Loucy (cell line): ENCODE measurements at regions not wholly inside any gene's neighbourhood (a gene's known extent, or its start where the extent isn't known, plus 50 kb on each side); places are given as distances from the start of the nearest gene placed in this dataset.

ENCODE experiments used
- EZH2phosphoT487 ChIP-seq: fragments of 200-600 bp; IDR thresholded peaks from 2 replicates; pipeline ENCODE4 v1.6.1; 2018; ENCODE audit warnings: antibody characterized with exemption, mild to moderate bottlenecking, moderate library complexity, borderline replicate concordance
- TF ChIP-seq, protein P1 (sequence below): fragments of 200-600 bp; sonication (generic); conservative IDR thresholded peaks from 2 replicates; pipeline ENCODE4 v1.5.1; 2014; ENCODE audit warnings: mild to moderate bottlenecking, antibody characterized with exemption, low read length

- TF ChIP-seq, protein P1, sequence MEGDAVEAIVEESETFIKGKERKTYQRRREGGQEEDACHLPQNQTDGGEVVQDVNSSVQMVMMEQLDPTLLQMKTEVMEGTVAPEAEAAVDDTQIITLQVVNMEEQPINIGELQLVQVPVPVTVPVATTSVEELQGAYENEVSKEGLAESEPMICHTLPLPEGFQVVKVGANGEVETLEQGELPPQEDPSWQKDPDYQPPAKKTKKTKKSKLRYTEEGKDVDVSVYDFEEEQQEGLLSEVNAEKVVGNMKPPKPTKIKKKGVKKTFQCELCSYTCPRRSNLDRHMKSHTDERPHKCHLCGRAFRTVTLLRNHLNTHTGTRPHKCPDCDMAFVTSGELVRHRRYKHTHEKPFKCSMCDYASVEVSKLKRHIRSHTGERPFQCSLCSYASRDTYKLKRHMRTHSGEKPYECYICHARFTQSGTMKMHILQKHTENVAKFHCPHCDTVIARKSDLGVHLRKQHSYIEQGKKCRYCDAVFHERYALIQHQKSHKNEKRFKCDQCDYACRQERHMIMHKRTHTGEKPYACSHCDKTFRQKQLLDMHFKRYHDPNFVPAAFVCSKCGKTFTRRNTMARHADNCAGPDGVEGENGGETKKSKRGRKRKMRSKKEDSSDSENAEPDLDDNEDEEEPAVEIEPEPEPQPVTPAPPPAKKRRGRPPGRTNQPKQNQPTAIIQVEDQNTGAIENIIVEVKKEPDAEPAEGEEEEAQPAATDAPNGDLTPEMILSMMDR: no peak
- no peak for TF ChIP-seq EZH2phosphoT487
These were observed 219.9 kb upstream of the RAB6C start for GRCh38 chr2:129759472-129760010.
